Effector memory CD4-positive, alpha-beta T cell (primary cell): ENCODE measurements at regions not wholly inside any gene's neighbourhood (a gene's known extent, or its start where the extent isn't known, plus 50 kb on each side); places are given as distances from the start of the nearest gene placed in this dataset.

ENCODE experiments used
- DNase-seq, 3 donors: peaks; one replicate each; pipeline ENCODE4 v3.0.0-alpha.2; 2020
- H3K27ac ChIP-seq: 2 replicates; pipeline ENCODE4 v1.7.0; 2013; ENCODE audit warnings: mild to moderate bottlenecking, low read length, moderate library complexity; ENCODE audit not compliant: insufficient read depth, poor library complexity, severe bottlenecking
- H3K27me3 ChIP-seq: replicated peaks from 2 replicates; pipeline ENCODE4 v1.7.0; 2013; ENCODE audit warnings: mild to moderate bottlenecking, low read length; ENCODE audit not compliant: insufficient read depth, control insufficient read depth, poor library complexity, severe bottlenecking
- H3K36me3 ChIP-seq: 2 replicates; pipeline ENCODE4 v1.7.0; 2013; ENCODE audit warnings: mild to moderate bottlenecking, low read length, moderate library complexity; ENCODE audit not compliant: control insufficient read depth, insufficient read depth
- H3K4me1 ChIP-seq: 2 replicates; pipeline ENCODE4 v1.7.0; 2013; ENCODE audit warnings: low read length, mild to moderate bottlenecking; ENCODE audit not compliant: control insufficient read depth, insufficient read depth, poor library complexity, severe bottlenecking
- H3K4me3 ChIP-seq: 2 replicates; pipeline ENCODE4 v1.7.0; 2013; ENCODE audit warnings: low read length, low read depth, mild to moderate bottlenecking; ENCODE audit not compliant: insufficient read depth, poor library complexity, severe bottlenecking
- H3K9me3 ChIP-seq: 2 replicates; pipeline ENCODE4 v1.7.0; 2013; ENCODE audit warnings: mild to moderate bottlenecking, low read length, moderate library complexity; ENCODE audit not compliant: control insufficient read depth

- no peaks in the 10 kb centered on the region for H3K9me3 ChIP-seq
- H3K4me3 ChIP-seq, result no peak overlapping the region
- no peaks in the 10 kb centered on the region for H3K27me3 ChIP-seq
- no peaks in the 10 kb centered on the region for H3K4me1 ChIP-seq
- no peak overlapping the region for H3K27ac ChIP-seq
- no peak for DNase-seq
- no peaks in the 10 kb centered on the region for H3K36me3 ChIP-seq
Observed at GRCh38 chr1:5338466-5338865, 653.8 kb downstream of the NPHP4 start.

GRCh38 chr1:5333291-5333690 lies 658.9 kb downstream of the NPHP4 start:
- DNase-seq, result no peak
- no peak overlapping the region for H3K27ac ChIP-seq
- peaks cover 25% of the 10 kb centered on the region for H3K4me1 ChIP-seq
- H3K36me3 ChIP-seq, result no peaks in the 10 kb centered on the region
- no peak overlapping the region for H3K4me3 ChIP-seq
- H3K27me3 ChIP-seq, result no peaks in the 10 kb centered on the region
- no peaks in the 10 kb centered on the region for H3K9me3 ChIP-seq

GRCh38 chr1:5331101-5331500 lies 661.1 kb downstream of the NPHP4 start:
- no peaks in the 10 kb centered on the region for H3K36me3 ChIP-seq
- no peak overlapping the region for H3K27ac ChIP-seq
- no peak overlapping the region for H3K4me3 ChIP-seq
- no peak for DNase-seq
- H3K27me3 ChIP-seq, result no peaks in the 10 kb centered on the region
- peaks cover 10% of the 10 kb centered on the region for H3K9me3 ChIP-seq
- H3K4me1 ChIP-seq, result peaks cover 29% of the 10 kb centered on the region

- peaks cover 29% of the 10 kb centered on the region for H3K4me1 ChIP-seq
Observed at GRCh38 chr1:5329068-5329739, 663.0 kb downstream of the NPHP4 start.

GRCh38 chr1:5324883-5325282 lies 667.3 kb downstream of the NPHP4 start:
- Histone ChIP-seq H3K4me1 (peaks cover 18% of the 10 kb centered on the region), H3K9me3 (peaks cover 15% of the 10 kb centered on the region), H3K27me3 (no peaks in the 10 kb centered on the region), H3K36me3 (no peaks in the 10 kb centered on the region), H3K27ac (no peak overlapping the region), H3K4me3 (no peak overlapping the region)
- no peak for DNase-seq

More at GRCh38 chr1:5329068-5329739, 663.0 kb downstream of the NPHP4 start:
- Histone ChIP-seq H3K9me3 (peaks cover 10% of the 10 kb centered on the region), H3K36me3 (no peaks in the 10 kb centered on the region), H3K27ac (peak overlapping the region; percentile 55), H3K4me3 (peak overlapping the region; percentile 17), H3K27me3 (no peaks in the 10 kb centered on the region)
- no peak for DNase-seq

GRCh38 chr1:5318143-5318816 lies 663.9 kb downstream of the AJAP1 start:
- Histone ChIP-seq H3K27ac (no peak overlapping the region), H3K36me3 (no peaks in the 10 kb centered on the region), H3K4me1 (no peaks in the 10 kb centered on the region), H3K4me3 (no peak overlapping the region), H3K27me3 (no peaks in the 10 kb centered on the region), H3K9me3 (peaks cover 5% of the 10 kb centered on the region)
- no peak for DNase-seq

GRCh38 chr1:5317391-5317790 lies 663.0 kb downstream of the AJAP1 start:
- Histone ChIP-seq H3K36me3 (no peaks in the 10 kb centered on the region), H3K9me3 (peaks cover 5% of the 10 kb centered on the region), H3K4me3 (no peak overlapping the region), H3K27me3 (no peaks in the 10 kb centered on the region), H3K4me1 (no peaks in the 10 kb centered on the region), H3K27ac (no peak overlapping the region)
- no peak for DNase-seq

GRCh38 chr1:5312862-5313261 lies 658.5 kb downstream of the AJAP1 start:
- Histone ChIP-seq H3K36me3 (no peaks in the 10 kb centered on the region), H3K27me3 (no peaks in the 10 kb centered on the region), H3K27ac (no peak overlapping the region), H3K4me3 (no peak overlapping the region), H3K9me3 (no peaks in the 10 kb centered on the region), H3K4me1 (no peaks in the 10 kb centered on the region)
- DNase-seq, result no peak

GRCh38 chr1:5312293-5312674 lies 657.9 kb downstream of the AJAP1 start:
- H3K9me3 ChIP-seq, result no peaks in the 10 kb centered on the region
- H3K27ac ChIP-seq, result no peak overlapping the region
- H3K4me1 ChIP-seq, result no peaks in the 10 kb centered on the region
- H3K4me3 ChIP-seq, result no peak overlapping the region
- no peak for DNase-seq
- no peaks in the 10 kb centered on the region for H3K27me3 ChIP-seq
- no peaks in the 10 kb centered on the region for H3K36me3 ChIP-seq

- H3K9me3 ChIP-seq, result no peaks in the 10 kb centered on the region
- H3K4me1 ChIP-seq, result no peaks in the 10 kb centered on the region
- no peaks in the 10 kb centered on the region for H3K36me3 ChIP-seq
- no peaks in the 10 kb centered on the region for H3K27me3 ChIP-seq
- no peak overlapping the region for H3K27ac ChIP-seq
- H3K4me3 ChIP-seq, result no peak overlapping the region
- DNase-seq, result no peak
Observed at GRCh38 chr1:5311634-5312292, 657.4 kb downstream of the AJAP1 start.
